Stromal cell of bone marrow (primary cell): ENCODE measurements at regions not wholly inside any gene's neighbourhood (a gene's known extent, or its start where the extent isn't known, plus 50 kb on each side); places are given as distances from the start of the nearest gene placed in this dataset.
A peak's percentile ranks its signal among the peaks of the same experiment; 100 is the strongest.
"Not testable (repeated sequence)": the region's sequence is repeated elsewhere in the genome, so short reads cannot be mapped to it uniquely, and the experiment has no call there.

Source experiments
- DNase-seq: peaks from one replicate; pipeline ENCODE4 v3.0.0-alpha.2; 2012; ENCODE audit warnings: low read depth

GRCh38 chr5:72760259-72760658, 56.2 kb upstream of the TNPO1 start:
- peak; percentile 31 for DNase-seq

GRCh38 chr5:72752909-72753308, 63.6 kb upstream of the TNPO1 start:
- no peak for DNase-seq

GRCh38 chr5:72749362-72749997, 67.0 kb upstream of the TNPO1 start:
- DNase-seq, result no peak

GRCh38 chr5:72747826-72748225, 68.6 kb upstream of the TNPO1 start:
- no peak for DNase-seq

- no peak for DNase-seq
Measured at GRCh38 chr5:72746736-72747135, 69.7 kb upstream of the TNPO1 start.

GRCh38 chr5:72744136-72744535, 72.3 kb upstream of the TNPO1 start:
- no peak for DNase-seq

GRCh38 chr5:72741805-72742204, 74.7 kb upstream of the TNPO1 start:
- no peak for DNase-seq

GRCh38 chr5:72733810-72734209, 82.7 kb upstream of the TNPO1 start:
- no peak for DNase-seq

- DNase-seq, result no peak
Measured at GRCh38 chr5:72723581-72723980, 92.9 kb upstream of the TNPO1 start.

GRCh38 chr5:72722792-72723452, 93.5 kb upstream of the TNPO1 start:
- no peak for DNase-seq

- DNase-seq, result no peak
Measured at GRCh38 chr5:72721844-72722243, 94.6 kb upstream of the TNPO1 start.

- no peak for DNase-seq
Measured at GRCh38 chr5:72720205-72720604, 96.3 kb upstream of the TNPO1 start.

GRCh38 chr5:72711351-72711750, 105.1 kb upstream of the TNPO1 start:
- DNase-seq, result no peak

- DNase-seq, result no peak
Measured at GRCh38 chr5:72709341-72709740, 107.1 kb upstream of the TNPO1 start.

- DNase-seq, result no peak
Measured at GRCh38 chr5:72705178-72705577, 111.3 kb upstream of the TNPO1 start.

- no peak for DNase-seq
Measured at GRCh38 chr5:72703876-72704275, 112.6 kb upstream of the TNPO1 start.

GRCh38 chr5:72702881-72703434, 113.5 kb upstream of the TNPO1 start:
- no peak for DNase-seq

GRCh38 chr5:72702105-72702504, 114.4 kb upstream of the TNPO1 start:
- DNase-seq, result not testable (repeated sequence)

GRCh38 chr5:72698481-72698880, 118.0 kb upstream of the TNPO1 start:
- no peak for DNase-seq

- DNase-seq, result no peak
Measured at GRCh38 chr5:72697622-72698021, 118.8 kb upstream of the TNPO1 start.

- no peak for DNase-seq
Measured at GRCh38 chr5:72695659-72696058, 120.8 kb upstream of the TNPO1 start.

GRCh38 chr5:72694856-72695255, 121.6 kb upstream of the TNPO1 start:
- no peak for DNase-seq

- no peak for DNase-seq
Measured at GRCh38 chr5:72693546-72694205, 122.8 kb upstream of the TNPO1 start.
